ENCODE measurements at regions not wholly inside any gene's neighbourhood (a gene's known extent, or its start where the extent isn't known, plus 50 kb on each side); places are given as distances from the start of the nearest gene placed in this dataset.
"Not testable (repeated sequence)": the region's sequence is repeated elsewhere in the genome, so short reads cannot be mapped to it uniquely, and the experiment has no call there.

- intact Hi-C loops (cut with DNase I): no loop called here
- no peaks in the 10 kb centered on the region for H3K36me3 ChIP-seq (ENCODE audit: control insufficient read depth in 2 of 3, insufficient read depth in 3 of 3, low read length in 3 of 3)
Observed at GRCh38 chr10:57336341-57336740, 931.4 kb downstream of the IPMK start.

GRCh38 chr10:57334523-57334922 lies 933.2 kb downstream of the IPMK start:
- Histone ChIP-seq H3K4me3 (ENCODE audit: low read length in 3 of 3) (no peak overlapping the region), H3K27ac (ENCODE audit: low read depth in 2 of 2, low read length in 2 of 2) (no peak overlapping the region), H3K9ac (ENCODE audit: low read length in 3 of 3) (no peak overlapping the region), H3K4me1 (ENCODE audit: control insufficient read depth in 2 of 3, insufficient read depth in 2 of 3, low read depth in 1 of 3, low read length in 3 of 3) (no peaks in the 10 kb centered on the region), H3K9me3 (ENCODE audit: control insufficient read depth in 2 of 3, insufficient read depth in 1 of 3, low read length in 3 of 3) (no peaks in the 10 kb centered on the region), H3K36me3 (ENCODE audit: control insufficient read depth in 2 of 3, insufficient read depth in 3 of 3, low read length in 3 of 3) (no peaks in the 10 kb centered on the region), H3K27me3 (ENCODE audit: control insufficient read depth, insufficient read depth, low read length) (no peaks in the 10 kb centered on the region)
- DNase-seq: no peak
- FAIRE-seq: no peak
- intact Hi-C loops (cut with DNase I): no loop called here
- no peak for TF ChIP-seq CTCF (IDR thresholded peaks at IDR 0.05; ENCODE audit: borderline replicate concordance, extremely low read depth, insufficient read depth)

More at GRCh38 chr10:57336341-57336740, 931.4 kb downstream of the IPMK start:
- FAIRE-seq (no peak), DNase-seq (peak in 3 of 5 donors; percentile 24 to 54 (median 34))
- H3K4me3 ChIP-seq (ENCODE audit: low read length in 3 of 3): no peak overlapping the region
- H3K4me1 ChIP-seq (ENCODE audit: control insufficient read depth in 2 of 3, insufficient read depth in 2 of 3, low read depth in 1 of 3, low read length in 3 of 3): no peaks in the 10 kb centered on the region
- no peak for TF ChIP-seq CTCF (IDR thresholded peaks at IDR 0.05; ENCODE audit: borderline replicate concordance, extremely low read depth, insufficient read depth)
- no peak overlapping the region for H3K27ac ChIP-seq (ENCODE audit: low read depth in 2 of 2, low read length in 2 of 2)
- no peak overlapping the region for H3K9ac ChIP-seq (ENCODE audit: low read length in 3 of 3)
- H3K9me3 ChIP-seq (ENCODE audit: control insufficient read depth in 2 of 3, insufficient read depth in 1 of 3, low read length in 3 of 3): no peaks in the 10 kb centered on the region
- H3K27me3 ChIP-seq (ENCODE audit: control insufficient read depth, insufficient read depth, low read length): no peaks in the 10 kb centered on the region

GRCh38 chr10:57333880-57334279 lies 933.8 kb downstream of the IPMK start:
- H3K9ac ChIP-seq (ENCODE audit: low read length in 3 of 3): no peak overlapping the region
- H3K9me3 ChIP-seq (ENCODE audit: control insufficient read depth in 2 of 3, insufficient read depth in 1 of 3, low read length in 3 of 3): no peaks in the 10 kb centered on the region
- no peak for DNase-seq
- intact Hi-C loops (cut with DNase I): no loop called here
- no peak overlapping the region for H3K27ac ChIP-seq (ENCODE audit: low read depth in 2 of 2, low read length in 2 of 2)
- FAIRE-seq: no peak
- no peaks in the 10 kb centered on the region for H3K36me3 ChIP-seq (ENCODE audit: control insufficient read depth in 2 of 3, insufficient read depth in 3 of 3, low read length in 3 of 3)
- TF ChIP-seq CTCF (IDR thresholded peaks at IDR 0.05; ENCODE audit: borderline replicate concordance, extremely low read depth, insufficient read depth): no peak
- no peaks in the 10 kb centered on the region for H3K4me1 ChIP-seq (ENCODE audit: control insufficient read depth in 2 of 3, insufficient read depth in 2 of 3, low read depth in 1 of 3, low read length in 3 of 3)
- no peaks in the 10 kb centered on the region for H3K27me3 ChIP-seq (ENCODE audit: control insufficient read depth, insufficient read depth, low read length)
- no peak overlapping the region for H3K4me3 ChIP-seq (ENCODE audit: low read length in 3 of 3)

- H3K9me3 ChIP-seq (ENCODE audit: control insufficient read depth in 2 of 3, insufficient read depth in 1 of 3, low read length in 3 of 3); H3K27ac ChIP-seq (ENCODE audit: low read depth in 2 of 2, low read length in 2 of 2); H3K9ac ChIP-seq (ENCODE audit: low read length in 3 of 3); H3K4me3 ChIP-seq (ENCODE audit: low read length in 3 of 3); intact Hi-C loops (cut with DNase I); H3K27me3 ChIP-seq (ENCODE audit: control insufficient read depth, insufficient read depth, low read length); H3K4me1 ChIP-seq (ENCODE audit: control insufficient read depth in 2 of 3, insufficient read depth in 2 of 3, low read depth in 1 of 3, low read length in 3 of 3); H3K36me3 ChIP-seq (ENCODE audit: control insufficient read depth in 2 of 3, insufficient read depth in 3 of 3, low read length in 3 of 3); FAIRE-seq; DNase-seq: not testable (repeated sequence)
Observed at GRCh38 chr10:57321400-57321854, 946.3 kb downstream of the IPMK start.

All from kidney (tissue), 13 donors.